HL-60 (cell line): ENCODE measurements at regions not wholly inside any gene's neighbourhood (a gene's known extent, or its start where the extent isn't known, plus 50 kb on each side); places are given as distances from the start of the nearest gene placed in this dataset.
"Not testable (repeated sequence)": the region's sequence is repeated elsewhere in the genome, so short reads cannot be mapped to it uniquely, and the experiment has no call there.

Experiments used
- CTCF ChIP-seq: IDR thresholded peaks from one replicate; pipeline ENCODE4 v1.5.1; 2011; ENCODE audit warnings: low read length, control low read depth, inconsistent platforms; ENCODE audit not compliant: insufficient read depth
- POLR2AphosphoS5 ChIP-seq: IDR thresholded peaks from 2 replicates; pipeline ENCODE4 v1.6.1; 2012; ENCODE audit warnings: low read depth
- REST ChIP-seq: IDR thresholded peaks from 2 replicates; pipeline ENCODE4 v1.6.1; 2012; ENCODE audit warnings: low read depth; ENCODE audit not compliant: insufficient replicate concordance

GRCh38 chr3:130155464-130155863 lies 73.8 kb downstream of the ALG1L2 start:
- TF ChIP-seq CTCF, REST, POLR2AphosphoS5: not testable (repeated sequence)
